C1 segment of cervical spinal cord (tissue), 14 donors: ENCODE measurements at regions not wholly inside any gene's neighbourhood (a gene's known extent, or its start where the extent isn't known, plus 50 kb on each side); places are given as distances from the start of the nearest gene placed in this dataset.
"Not testable (repeated sequence)": the region's sequence is repeated elsewhere in the genome, so short reads cannot be mapped to it uniquely, and the experiment has no call there.

Source experiments
- DNase-seq, 14 donors: peaks; one replicate each; lab custom pipeline; 2025; lab: John Stamatoyannopoulos, UW

DNA sequence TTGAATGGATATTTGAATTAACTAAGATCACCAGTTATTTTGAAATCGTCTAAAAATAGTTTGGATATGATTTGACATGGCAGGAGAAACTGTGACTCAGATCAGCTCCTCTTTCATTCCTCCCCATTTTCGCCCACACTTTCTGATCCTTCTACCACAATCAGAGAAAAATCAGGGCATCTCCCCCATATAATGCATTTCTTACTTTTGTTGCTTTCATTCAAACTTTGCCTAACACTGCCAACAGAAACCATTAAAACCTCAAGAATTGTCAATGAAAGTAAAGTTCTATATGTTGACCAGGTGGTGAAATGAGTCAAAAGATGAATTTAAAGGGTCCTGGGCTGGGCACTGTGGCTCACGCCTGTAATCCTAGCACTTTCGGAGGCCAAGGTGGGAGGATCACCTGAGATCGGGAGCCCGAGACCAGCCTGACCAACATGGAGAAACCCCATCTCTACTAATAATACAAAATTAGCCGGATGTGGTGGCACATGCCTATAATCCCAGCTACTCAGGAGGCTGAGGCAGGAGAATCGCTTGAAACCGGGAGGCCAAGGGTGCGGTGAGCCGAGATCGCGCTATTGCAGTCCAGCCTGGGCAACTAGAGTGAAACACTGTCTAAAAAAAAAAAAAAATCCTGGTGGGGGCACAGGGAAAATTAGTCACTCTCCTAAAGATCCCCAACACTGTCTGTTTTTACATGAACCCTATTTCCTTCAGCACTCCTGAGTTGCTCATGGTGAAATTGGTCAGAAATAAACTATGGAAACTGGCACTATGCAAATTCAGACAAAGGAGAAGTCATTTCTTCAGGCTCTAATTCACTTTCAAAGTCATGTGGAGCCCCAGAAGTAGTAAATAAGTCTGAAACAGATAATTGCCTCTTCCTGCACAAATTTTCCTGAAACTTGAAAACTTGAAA lies 122.8 kb upstream of the NOCT start:
- no peak for DNase-seq

DNA sequence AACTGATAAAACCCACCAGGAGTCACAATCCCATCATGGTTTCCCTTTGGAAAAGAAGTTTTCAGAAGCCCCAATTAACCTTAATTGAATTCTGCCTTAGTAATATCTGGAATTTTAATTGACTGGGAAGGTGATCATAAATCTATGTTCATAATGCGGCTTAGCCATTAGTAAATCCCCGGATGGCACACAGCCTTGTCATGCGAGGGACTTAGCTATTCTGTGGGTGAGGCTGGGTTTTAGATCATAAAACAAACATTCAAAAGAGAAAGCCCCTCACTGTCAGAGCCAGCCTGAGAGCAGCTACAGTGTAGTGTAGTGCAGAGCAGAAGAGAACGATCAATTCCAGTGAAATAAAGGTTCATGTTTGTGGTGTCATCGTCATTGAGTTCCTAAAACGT lies 124.0 kb upstream of the NOCT start:
- no peak for DNase-seq

DNA sequence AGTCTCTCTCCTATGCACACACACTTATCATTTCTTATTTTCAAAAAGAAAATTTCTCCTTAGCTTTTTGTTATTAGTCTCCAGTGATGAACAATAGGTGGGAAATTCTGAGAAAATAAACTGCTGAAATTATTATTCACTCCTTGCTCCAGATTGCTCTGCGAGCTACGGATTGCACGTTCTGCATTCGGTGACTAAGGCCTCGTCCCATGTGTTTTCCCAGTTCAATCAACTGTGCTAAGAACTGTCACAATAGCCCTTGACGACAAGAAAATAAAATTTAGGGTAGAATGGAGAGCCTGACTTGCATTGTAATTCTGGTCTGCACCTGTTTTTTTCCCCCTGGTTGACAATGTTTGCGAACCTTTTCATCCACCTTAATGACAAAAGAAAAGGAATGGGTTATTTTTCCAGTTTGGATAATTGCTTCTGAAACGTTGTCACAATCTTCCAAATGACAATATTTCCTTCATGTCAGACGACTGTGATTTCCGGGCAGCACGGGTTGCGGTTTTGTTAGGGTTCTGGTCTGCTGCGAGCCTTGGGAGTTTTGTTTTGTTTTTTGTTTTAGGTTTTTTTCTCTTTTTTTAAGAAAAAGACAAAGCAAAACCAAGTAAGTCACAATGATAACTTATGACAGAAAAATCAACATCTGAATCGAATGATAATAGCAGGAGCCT lies 124.5 kb upstream of the NOCT start:
- no peak for DNase-seq

DNA sequence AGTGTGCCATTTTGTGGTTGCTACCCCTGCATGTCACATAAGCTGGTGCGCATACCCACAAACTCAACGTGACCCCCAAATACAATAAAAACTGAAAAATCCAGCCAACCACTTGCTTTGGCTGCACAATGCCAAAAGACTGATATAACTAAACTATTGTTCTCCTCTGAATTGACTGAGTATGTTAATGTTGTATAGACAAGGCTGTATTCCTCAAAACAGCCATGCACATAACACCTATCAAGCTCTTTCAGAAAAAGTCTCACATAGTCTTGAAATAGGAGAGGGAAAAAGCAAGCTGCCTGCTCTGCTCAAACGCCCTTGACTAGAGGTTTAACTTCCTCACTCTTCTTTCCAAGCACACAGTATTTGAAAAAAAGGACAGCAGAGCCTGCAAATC lies 126.4 kb upstream of the NOCT start:
- DNase-seq = no peak

DNA sequence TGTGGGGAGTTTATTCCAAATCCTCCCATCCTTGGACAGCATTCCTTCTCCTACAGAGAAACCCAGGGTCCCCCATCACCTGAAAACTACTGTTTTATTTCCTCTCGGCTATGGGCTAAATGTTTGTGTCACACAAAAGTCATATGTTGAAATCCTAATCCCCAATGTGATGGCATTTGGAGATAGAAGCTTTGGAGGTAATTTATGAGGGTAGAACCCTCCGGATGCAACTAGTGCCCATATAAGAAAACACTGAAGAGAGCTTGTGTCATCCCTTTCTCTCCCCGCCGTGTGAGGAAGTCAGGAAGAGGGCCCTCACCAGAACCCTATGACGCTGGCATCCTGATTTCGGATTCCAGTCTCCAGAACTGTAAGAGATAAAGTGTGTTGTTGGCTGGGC lies 127.8 kb upstream of the NOCT start:
- DNase-seq = no peak

DNA sequence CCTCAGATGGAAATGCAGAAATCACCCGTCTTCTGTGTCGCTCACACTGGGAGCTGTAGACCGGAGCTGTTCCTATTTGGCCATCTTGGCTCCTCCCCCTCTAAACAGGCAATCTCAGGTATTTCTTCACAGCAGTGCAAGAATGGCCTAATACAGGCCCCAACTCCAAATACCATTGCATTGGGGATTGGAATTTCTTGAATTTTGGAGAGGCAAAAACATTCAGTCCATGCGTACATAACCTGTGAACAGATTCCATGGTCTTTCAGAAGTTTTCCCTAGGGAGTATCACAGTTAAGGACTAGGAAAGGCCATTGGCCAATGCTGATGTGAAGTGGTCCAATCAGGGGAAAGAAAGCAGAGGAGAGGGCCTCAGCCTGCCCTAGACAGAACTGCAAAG lies 128.2 kb upstream of the NOCT start:
- DNase-seq = no peak

DNA sequence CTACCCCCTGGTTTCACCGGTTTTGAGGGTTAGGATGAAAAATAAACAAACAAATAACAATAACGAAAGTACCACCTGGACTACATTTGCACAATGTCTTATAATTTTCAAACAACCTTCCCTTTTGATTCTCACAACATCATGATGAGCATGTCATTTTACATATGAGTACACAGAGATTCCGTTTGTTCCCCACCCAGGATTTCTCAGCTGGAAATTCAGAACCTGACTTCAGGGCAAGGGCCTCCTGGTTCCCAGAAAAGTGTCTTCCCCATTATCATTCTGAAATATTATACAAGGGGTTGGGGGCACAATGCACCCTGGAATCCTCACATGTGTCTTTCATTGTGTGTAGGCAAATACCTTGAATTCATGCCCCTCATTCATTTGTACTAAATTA lies 135.8 kb upstream of the NOCT start:
- no peak for DNase-seq

DNA sequence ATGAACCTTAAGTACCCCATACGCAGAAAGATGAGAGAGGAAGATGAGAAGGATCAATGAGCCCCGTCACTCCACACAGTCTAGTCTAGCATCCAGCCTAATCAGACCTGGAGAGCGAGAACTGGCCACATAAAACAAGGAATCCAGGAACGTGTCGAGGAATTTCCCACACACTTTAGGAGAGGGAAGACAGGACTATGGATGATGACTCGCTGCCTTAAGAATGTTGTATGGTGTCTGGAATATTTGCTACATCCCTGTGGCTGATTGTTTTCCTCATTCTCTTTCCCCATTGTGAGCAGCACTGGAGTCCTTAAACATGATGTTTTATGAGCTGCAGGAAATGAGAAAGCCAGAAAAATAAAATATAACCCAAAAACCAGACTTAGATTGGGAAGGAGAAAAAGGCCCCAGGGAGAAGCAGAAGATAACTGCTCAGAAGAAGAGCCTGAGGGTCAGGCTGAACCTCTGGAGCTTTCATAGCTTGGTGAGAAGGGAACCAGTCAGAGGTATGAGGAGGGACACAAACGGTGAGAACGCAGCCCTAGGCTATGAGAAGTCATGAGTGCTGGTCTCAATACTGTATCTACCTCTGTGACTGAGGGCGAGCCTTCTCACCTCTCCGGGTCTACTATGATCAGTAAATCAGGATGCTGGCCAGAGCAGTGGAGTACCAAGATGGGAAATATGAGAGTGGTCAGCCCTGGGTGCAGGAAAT lies 139.5 kb upstream of the NOCT start:
- no peak for DNase-seq

DNA sequence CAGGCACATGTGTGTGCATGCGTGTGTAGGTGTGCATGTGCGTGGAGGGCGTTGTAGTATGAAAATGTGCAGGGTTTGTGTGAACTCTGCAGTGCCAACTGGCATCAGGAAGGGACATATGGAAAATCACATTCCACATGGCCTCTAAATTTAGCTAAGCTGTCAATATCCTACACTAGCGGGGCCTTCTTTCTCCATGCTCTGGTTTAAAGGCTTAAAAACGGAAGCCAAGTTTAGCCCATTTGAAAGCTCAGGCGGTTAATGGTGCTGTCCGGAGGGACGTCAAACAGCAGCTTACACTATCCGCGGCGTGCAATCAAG lies 144.1 kb upstream of the NOCT start:
- no peak for DNase-seq

DNA sequence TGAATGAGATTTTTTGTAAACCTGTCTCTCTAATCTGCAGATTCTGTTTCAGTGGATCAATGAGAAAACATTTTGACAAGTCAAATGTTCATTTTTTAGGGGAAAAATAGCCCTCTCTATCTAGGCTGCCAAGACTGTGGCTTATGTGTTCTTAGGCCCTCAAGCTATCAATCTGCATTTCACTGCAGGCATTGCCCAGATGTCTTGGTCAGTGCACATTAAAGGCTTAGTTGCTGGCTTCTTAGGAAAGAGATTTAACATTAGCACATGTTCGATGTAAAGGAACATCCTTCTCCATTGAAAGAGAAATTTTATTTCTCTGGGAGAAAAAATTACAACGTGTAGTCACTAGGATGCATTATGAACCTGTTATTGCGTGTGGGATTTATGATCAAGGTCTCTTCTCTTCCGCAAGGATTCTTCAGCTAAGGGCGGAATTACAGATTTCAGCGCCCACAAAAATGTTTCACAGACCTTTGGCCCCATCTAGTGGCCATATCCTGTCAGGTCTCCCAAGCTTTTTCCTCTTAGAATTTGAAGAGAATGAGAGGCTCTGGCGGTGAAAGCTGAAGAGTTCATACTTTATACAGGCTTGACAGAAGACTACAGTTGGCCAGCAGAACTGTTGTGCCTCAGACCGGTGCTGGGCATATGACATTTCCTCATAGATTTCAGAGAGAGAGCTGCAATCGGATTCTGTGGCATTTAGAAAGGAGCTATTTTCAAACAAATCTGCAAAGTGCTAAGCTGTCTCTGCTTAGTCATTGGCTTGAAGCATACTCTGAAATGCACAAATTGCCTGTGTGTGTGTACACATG lies 144.6 kb upstream of the NOCT start:
- DNase-seq = peak in 12 of 14 donors; percentile 7 to 78 (median 48)

DNA sequence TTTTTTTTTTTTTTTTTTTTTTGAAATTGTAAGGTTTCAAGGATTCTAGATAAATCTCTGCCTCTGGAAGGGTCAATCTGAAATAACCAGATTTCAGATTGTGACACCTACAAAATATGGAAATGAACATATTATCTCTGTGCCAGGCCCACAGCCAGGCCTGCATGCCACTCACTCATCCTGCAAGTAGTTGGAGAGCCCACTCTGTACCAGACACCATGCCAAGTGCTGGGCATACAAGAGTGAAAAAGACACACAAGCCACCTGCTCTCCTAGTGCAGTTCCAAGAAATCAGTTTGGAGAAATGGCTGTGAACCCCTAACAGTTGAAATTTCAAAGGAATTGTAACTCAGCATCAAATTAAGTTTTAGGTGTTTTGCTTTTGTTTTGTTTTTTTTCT lies 145.9 kb upstream of the NOCT start:
- no peak for DNase-seq

DNA sequence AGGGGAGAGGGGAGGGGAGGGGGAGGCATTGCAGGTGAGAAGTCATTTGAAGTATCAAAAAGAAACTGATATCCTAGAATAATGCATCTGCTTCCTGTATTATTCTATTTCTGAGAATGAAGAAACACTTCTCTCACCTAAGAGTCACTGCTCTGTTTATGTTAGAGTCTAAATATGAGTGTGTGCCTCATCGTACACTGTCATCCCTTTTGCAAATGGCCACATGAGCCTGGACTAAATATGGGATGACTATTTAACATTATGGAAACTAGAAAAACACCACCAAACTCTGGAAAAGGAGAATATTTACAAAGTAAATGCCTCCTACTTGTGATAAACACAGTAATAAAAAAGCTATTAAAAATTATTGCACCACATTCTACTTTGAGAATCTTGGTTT lies 146.4 kb upstream of the NOCT start:
- DNase-seq = no peak

DNA sequence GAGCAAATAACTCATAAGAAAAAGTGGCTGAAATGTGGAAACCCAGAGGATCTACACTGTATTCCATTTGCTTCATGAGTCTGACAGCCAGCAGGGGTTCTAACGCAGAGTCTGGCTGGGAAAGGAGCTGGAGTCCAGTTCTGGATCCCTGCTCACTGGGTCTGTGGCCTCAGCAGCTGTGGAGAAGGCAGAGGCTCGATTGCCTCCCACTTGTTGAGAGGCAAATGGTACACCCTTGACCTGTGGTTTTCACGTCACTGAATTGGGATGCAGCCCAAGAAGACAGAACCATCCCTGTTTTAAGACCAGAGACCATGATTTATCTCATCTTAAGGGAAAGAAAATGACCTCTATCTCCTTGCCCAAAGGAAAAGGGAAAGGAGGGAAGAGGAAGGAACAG lies 147.0 kb upstream of the NOCT start:
- no peak for DNase-seq

DNA sequence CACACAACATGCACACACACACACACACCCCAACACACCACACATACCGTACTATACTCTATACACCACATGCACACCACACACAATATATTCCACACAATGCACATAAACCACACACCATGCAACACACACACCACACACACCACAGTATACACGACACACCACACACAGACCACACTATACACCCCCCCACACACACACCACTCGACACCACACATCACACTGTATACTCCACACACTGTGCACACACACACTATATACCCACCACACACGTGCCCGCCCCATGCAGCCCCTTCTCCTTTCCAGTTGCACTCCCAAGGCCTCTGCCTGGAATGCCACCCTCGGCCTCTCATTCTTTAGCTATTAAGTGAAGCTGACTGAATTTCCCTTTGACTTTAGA lies 148.2 kb upstream of the NOCT start:
- DNase-seq = no peak

DNA sequence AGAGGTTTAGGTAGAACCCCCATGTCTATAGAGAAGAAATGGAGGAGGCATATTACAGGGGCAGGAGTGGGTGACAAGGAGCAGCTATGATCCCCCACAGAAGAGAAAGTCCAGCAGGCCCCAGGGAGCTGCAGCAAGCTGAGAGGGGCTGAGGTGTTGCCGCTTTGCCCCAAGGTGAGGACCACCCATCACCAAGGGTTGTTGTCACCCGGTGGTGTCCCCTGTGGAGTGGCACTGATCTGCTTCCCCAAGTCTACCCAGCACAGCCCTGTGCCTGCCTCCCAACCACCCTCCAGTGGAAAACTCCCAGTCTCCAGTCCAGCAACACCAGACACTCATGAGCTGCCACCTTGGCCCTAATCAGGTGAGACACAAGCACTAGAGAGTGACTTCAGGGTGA lies 149.3 kb upstream of the NOCT start:
- no peak for DNase-seq

DNA sequence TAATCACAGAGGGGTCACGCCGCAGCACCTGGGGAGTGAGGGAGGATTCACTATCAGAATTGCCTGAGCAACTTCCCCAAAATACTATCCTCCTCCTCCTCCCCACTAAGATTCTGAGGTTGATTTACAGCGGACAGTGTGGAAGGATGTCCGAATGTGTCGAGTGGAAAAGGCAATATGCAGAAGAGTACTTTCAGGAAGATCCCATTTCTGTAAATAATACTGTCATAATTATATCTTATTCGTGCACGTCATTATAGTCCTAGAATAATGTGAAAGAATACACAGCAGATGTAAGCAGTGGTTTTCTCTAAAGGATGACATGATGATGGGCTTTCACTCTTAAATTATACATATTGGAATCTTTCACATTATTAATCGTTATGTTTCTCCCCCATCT lies 149.8 kb upstream of the NOCT start:
- DNase-seq = no peak

DNA sequence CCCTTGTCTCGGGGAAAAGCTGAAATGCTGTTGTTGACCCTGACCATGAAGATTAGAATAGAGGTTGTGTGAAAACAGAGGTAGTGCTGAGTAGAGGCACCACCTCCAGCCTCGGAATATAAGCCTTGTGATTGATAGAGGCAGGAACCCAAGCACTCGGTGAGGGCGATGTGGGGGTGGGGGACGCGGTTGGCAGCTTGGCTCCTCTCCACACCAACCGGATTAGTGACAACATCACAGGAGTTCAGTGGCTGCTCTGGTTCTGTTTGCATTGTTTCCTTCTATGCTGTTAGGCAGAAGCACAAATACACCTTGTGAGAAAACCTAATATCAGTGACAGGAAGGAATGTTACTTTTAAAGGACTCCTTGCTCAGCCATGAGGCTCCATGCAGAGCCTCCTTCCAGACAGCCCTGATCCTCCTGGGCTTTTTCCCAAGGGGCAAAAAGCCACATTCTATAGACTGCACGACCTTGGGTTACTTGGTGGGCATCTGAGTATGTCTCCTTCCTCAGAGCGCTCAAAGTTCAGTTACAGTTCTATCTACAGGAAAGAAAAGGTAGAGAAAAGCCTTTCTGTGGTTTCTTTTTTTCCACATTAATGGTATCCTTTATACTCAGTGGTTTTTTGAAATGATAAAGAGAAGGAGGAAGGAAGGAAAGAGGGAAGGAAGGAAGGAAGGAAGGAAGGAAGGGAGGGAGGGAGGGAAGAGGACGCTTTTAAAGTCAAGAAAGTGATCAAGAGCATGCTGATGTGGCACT lies 150.4 kb upstream of the NOCT start:
- DNase-seq = no peak

DNA sequence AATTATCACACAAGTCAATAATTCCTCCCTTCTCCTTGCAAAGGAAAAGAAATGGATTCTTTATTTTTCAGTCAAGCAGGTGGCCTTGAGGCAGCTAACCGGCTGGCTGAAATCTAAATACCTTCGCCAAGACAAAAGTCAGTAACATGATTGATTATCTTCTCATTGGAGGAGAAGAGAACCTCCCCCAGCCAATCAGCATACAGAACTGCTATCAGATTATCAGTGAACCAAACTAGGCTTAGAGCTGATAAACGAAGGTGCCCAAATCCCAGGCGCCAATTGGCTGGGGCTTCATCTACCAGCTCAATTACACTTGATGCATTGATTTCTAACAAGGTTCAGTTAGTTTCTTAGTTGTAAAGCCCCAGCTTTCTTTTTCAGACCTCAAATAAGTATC lies 152.4 kb upstream of the NOCT start:
- DNase-seq = no peak

DNA sequence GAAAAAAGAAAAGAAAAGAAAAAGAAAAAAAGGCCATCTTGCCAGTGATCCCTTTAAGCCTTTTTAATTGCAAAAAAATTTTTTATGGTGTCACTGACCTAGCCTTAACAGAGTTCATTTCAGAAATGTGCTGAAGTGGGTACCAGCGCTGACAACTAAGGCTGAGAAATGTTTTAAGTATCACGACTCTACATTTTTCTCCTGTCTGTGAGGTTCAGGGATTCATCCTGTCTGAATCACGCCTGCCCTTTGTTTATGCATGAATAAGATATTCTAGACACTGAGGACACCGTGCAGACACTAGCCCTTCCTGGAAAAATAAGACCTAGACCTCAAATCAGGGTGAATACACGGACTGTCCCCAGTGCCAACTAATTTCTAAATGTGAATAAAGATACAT lies 154.4 kb upstream of the NOCT start:
- DNase-seq = no peak

DNA sequence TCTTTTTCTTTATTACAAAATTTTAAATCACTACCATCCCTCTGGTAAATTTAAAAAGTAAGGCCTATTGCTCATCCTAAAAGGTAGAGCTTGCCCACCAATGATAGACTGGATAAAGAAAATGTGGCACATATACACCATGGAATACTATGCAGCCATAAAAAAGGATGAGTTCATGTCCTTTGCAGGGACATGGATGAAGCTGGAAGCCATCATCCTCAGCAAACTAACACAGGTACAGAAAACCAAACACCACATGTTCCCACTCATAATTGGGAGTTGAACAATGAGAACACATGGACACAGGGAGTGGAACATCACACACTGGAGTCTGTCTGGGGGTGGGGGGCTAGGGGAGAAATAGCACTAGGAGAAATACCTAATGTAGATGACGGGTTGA lies 155.2 kb upstream of the NOCT start:
- not testable (repeated sequence) for DNase-seq

DNA sequence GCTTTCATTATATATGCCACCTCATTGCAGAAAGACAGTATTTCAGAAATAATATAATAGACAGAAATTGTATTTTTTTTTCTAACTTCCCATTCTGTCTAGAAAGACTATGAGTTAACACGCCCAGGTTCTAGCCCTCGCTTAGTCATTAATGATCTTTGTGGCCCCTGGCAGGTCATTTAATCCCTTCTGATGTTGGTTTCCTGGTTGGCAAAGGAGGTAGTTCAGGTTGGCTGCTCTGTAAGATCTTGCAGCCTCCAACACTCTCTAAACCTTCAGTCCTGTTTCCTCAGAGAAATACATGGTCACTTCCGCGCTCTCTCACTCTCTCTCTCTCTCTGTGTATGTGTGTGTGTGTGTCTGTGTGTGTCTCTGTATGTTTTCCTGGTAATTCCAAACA lies 156.3 kb upstream of the NOCT start:
- no peak for DNase-seq
